Activated gamma-delta T cell treated with anti-CD3 and anti-CD28 coated beads, Interleukin-2, amount 50 U/mL, for 16 hours (primary cell): ENCODE measurements at regions not wholly inside any gene's neighbourhood (a gene's known extent, or its start where the extent isn't known, plus 50 kb on each side); places are given as distances from the start of the nearest gene placed in this dataset.

Source experiments
- DNase-seq: peaks from one replicate; pipeline ENCODE4 v3.0.0-alpha.2; 2020; ENCODE audit warnings: low read depth

DNA sequence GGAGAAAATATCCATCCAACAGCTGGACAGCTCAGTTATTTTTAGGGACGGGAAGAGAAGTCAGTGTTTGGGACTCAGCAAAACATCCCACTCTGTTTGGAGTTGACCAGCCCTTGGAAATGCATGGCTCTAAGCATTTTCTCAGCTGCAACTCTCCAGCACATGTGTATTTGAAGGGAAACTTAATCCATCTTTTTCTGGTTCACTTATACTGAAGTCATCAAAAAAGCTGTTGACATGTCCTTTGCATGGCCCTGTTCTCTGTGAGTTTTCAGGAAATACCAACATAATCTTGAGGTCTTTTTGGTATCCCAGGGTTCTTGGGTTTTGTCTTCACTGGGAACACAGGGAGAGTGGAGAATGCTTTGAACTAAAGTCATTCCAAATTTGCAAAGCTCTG is 91.9 kb upstream of the CELF4 start:
- no peak for DNase-seq

DNA sequence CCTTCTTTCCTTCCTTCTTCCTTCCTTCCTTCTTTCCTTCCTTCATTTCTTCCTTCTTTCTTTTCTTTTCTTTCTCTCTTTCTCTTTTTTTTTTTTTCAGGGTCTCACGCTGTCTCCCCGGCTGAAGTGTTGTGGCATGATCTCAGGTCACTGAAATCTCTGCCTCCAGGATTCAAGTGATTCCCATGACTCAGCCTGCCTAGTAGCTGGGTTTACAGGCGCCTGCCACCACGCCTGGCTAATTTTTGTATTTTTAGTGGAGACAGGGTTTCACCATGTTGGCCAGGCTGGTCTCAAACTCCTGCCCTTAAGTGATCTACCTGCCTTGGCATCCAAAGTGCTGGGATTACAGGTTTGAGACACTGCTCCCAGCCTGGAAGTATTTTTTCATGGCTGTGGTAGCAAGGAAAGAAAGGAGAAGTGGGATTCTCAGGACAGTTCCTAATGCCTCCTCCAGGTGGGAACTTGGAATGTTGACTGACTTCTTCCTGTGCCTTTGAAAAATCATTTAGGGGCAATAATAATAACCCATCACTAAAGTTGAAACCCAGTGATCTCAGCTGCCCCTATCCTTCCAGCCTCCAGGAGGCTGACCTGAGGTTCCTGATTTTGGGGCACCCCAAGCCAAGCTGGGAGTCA is 89.3 kb upstream of the CELF4 start:
- no peak for DNase-seq

DNA sequence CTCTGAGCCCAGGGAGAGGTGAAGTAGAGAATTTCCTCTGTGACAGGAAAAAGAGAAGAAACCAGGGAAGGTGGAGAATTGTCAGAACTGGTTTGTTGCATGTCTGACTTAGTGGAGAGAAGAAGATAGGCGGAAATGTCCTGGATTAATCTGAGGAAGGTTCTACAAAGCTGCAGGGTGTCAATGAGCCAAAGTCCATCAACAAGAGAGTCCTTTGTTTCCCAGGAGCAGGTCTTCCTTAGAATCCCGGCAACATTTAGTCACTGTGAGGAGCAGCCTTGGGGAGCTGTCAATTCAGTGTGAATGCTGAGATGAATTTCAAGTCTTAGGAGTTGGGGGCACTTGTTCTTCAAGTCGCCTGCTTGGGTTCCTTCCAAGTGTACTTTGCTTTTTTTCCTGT is 88.4 kb upstream of the CELF4 start:
- no peak for DNase-seq

DNA sequence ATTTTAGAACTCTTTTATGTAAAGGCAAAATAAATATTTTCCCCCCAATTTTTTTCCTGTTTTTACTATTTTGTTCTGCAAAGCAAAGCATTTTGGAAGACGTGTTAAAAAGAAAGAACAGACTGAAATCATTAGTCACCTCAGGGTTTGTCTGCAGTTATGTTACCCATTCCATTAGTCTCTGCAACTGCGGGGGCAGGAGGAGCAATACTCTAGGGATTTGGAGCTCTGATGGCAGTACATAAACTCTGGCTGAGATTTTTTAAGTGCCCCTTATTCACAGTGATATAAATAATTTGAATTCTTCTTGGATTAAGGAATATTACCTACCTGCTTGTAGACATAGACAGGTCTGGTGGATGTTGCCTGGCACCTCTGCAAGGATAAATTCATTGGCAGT is 88.0 kb upstream of the CELF4 start:
- no peak for DNase-seq

DNA sequence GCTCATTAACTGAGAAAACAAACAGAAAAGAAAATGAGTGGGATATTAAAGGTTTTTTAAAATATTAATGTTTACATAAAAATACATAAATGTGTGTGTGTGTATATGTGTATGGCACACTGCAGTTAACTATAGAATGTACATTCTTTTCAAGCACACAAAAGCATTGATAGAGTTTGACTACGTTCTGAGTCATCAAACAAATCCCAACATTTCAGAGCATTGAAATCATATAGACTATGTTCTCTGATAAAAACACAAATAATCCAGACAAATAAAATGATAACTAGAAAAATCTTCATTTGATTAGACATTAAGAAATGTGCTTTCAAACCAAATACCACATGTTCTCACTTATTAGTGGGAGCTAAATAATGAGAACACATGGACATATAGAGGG is 84.3 kb upstream of the CELF4 start:
- no peak for DNase-seq

DNA sequence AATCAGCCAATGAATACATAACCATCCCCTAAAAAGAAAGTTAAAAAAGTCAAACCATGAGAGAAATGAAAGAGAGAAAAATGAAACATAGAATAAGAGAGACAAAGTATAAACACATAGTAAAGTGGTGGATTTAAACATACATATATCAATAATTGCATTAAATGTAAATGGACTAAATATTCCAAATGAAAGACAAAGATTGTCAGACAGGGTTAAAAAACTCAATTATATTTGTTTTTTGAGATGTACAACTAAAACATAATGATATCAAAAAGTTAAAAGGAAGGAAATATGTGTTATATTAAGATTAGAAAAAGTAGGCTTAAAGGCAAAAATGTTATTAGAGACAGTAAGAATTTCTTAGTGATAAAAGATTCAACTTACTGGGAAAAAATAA is 83.8 kb upstream of the CELF4 start:
- no peak for DNase-seq

DNA sequence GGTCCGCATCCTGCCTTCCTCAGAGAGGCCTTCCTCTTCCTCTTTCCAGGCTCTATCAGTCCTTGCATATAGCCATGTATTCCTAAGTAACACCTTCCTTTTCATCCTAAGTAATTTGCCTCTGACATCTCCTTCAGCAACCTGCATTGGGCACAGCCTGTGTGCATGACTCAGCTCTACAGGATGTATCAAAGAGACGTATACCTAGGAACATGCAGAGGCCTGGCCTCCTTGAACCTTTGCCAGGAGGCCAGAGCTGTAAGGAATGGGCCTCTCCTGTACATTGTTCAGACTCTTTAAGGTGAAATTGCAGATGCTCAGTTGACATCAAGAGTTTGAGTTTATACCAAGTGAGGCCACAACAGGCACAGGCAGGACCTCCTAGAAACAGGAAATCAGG is 76.0 kb upstream of the CELF4 start:
- DNase-seq: no peak

DNA sequence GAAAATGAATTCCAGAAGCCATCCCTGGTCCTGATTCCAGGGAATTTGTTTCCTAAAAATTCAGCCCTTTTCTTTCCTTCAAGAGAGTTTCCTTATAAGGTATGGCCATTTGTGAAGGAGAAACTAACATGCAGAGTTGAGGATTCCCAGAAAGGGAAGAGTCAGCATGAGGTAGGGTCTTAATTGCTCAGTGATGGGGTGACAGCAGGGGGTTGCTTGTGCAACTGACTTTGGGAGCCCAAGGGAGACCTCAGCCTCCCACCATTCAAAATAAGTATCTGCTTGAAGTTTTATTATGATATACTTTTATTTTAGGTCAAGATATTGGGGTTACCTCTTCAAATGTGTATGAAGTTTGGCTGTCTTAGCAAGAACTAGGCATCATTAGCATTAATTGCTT is 74.9 kb upstream of the CELF4 start:
- no peak for DNase-seq

DNA sequence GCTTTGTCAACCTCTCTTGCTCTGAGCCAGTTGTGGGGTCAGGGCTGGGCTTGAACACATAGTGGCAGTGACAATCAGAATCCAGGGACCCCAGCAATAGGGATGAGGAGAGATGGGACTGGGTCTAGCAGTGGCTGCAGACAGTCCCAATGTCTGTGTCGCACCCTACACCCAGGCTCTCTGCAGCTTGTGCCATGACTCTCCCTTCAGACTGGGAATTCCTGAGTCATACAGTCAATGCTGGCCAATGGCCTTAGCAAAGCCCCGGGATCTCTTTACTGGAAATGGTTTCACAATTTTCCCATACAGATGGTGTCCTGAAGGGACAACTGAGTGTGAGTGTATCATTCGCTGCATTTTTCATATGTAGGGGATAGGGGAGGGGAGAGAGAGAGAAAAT is 74.2 kb upstream of the CELF4 start:
- no peak for DNase-seq

DNA sequence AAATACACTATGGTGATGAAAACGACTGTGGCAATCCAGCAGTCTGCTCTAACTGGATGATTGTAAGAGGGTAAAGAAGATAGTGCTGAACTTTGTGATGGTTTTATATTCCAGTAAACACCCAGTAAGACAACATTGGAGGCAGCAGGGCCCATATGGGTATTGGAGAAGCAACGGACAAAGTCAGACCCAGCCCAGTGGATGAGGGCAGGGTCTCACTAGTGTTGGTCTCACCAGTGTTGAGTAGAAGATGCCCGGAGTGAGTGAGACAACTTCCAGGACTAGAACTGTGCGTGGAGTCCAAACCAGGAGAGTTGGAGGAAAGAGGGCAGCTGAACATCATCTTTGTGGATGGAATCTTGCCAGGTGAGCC is 71.9 kb upstream of the CELF4 start:
- DNase-seq: no peak

DNA sequence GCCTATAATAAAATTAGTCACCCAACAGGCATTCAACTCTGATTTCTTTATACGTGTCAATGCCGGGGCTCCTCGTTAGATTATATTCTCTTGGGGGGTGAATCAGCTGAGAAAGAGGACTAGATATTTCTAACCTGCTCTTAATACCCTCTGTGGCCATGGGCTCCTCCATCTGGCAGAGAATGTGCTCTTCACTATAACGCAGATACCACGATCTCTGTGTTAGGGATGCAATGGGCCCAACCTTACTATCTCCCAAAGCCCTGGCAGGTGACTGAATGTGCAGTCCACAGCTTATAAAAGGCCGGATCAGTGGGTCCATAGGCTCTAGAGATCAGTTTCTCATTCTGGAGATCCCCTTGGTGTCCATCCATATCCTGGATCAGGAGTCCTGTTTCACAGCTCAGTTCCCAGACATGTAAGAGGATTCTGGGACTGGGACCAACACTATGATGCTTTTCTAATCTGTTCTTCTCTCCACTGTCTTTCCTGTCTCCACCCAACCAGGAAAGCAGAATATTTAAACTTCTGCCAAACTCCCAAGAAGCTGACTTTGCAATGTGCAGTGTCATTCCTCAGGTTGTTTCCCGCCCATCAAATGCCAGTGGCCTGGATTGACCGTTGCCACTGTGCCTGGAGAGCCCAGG is 71.4 kb upstream of the CELF4 start:
- no peak for DNase-seq

DNA sequence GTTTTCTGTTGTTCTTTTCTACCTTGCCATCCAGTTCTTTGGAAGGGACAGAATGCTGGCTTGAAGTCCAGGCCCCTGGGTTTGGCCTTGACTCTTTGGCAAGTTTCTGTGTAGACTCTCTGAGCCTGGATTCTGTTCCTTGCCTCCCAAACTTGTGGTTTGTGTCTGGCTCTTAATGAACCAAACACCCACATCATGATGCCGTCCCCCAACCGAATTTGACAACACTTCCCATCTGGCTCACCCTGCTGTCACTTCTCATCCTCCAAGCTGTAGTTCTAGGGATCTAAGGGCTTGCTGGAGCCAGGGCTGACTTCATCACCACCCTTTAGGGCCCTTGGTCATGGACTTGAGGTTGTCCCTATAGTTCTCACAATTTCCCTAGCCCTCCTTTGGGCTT is 68.9 kb upstream of the CELF4 start:
- DNase-seq: no peak

DNA sequence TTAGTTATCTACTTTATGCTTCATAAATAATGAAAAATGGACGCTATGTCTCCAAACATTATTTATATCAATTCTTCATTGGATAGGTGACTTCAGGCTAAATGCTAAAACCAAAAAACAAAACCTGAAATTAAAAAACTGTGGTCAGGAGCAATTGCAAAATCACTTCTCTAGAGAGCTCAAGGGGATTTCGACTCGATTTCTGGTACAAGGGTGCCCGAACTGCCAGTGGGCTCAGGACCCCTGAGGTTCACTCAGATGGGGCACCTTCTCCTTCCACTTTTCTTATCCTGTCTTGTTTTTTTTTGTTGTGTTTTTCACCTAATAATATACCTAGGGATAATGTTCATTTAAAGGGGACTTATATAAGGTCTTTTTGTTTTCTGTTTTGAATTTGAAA is 65.8 kb upstream of the CELF4 start:
- DNase-seq: no peak

DNA sequence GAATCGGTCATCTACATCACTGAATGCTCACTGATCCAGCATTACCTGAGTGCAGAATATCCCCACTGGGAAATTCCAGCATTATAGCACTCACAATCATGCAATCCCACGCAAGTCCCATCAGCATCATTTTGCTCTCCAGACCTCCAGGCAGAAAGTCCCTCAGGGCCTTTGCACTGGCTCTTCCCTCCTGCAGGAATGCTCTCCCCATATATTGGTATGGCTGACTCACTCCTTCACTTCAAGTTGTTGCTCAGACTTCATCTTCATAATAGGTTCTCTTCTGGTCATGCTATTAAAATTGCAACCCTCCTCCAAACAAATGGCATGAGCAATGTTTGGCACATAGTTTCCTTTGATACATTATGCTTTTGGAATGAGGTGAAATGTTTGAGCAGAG is 64.7 kb upstream of the CELF4 start:
- no peak for DNase-seq

DNA sequence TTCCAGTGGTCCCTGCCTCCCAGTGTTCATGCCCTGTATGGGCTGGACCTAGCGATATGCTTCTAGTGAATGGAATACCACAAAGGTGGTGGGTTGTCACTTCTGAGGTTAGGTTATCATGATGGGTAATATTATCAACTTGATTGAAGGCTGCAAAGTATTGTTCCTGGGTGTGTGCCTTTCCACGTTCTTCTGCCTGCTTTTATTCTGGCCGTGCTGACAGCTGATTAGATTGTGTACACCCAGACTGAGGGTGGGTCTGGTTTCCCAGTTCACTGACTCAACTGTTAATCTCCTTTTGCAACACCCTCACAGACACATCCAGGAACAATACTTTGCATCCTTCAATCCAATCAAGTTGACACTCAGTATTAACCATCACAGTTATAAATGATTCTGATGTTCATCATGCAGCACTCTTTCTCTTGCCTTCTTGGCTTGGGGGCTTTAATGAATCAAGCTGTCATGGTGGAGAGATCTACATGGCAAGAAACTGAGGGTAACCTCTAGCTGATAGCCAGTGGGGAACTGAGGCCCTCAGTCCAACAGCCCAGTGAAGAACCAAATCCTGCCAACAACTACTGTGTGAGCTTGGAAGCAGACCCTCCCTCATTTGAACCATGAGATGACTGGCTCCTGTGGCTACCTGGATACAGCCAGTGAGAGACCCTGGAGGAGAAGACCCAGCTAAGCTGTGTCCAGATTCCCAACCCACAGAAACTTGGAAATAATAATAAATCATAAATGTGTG is 63.0 kb upstream of the CELF4 start:
- no peak for DNase-seq

DNA sequence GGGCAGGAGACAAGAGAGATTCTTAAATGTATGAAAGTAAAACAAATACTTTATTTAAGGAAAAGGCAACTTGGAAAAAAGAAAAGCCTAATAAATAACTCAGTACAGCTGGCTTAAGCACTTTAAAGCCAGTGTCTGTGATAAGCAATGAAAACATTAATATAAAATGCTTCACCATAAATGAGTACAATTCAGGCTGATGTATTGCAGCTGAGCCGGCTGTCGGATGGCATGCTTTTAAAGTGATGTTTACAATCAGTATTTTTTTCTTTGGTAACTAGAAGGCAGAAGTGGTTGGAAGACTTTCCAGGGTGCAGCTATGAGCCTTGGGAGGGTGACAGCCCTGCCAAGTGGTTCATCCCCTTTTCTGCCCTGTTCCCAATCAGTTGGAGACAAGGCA is 58.7 kb upstream of the CELF4 start:
- no peak for DNase-seq

DNA sequence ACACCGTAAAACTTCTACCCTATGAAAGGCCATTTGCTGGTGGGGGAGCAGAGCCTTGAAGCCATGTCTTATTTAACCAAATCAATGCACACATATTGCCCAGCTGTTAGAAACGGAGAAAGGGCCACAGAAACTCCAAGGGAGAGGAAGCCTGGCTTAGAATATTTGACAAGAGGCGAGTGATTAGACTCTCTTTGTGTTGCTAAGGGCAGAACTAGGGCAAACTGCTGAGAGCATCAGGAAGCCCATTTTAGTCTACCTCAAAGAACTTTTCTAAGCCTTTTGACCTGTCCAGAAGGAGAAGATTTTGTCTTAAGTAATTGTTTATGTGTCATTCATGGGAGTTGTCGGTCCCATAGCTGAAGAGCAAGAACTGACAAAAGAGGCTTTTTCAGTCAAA is 54.4 kb upstream of the CELF4 start:
- DNase-seq: no peak

DNA sequence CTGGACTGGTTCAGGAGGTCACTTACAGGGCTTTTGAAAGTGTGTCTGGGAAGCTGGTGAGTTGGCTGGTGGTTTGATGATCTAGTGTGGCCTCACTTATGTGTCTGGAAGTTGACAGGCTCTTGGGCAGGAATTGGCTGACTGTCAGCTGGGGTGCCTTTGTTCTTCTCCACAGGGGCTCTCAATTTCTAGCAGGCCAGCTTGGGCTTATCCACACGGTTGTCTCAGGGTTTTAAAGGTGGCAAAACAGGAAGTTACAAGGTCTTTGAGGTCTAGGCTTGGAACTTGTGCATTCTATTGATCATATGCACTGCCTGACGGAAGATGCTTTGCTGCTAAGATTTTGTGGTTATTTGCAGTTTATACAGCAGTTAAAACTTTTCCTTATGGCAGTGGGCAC is 52.0 kb upstream of the CELF4 start:
- no peak for DNase-seq
